ENCODE measurements at regions not wholly inside any gene's neighbourhood (a gene's known extent, or its start where the extent isn't known, plus 50 kb on each side); places are given as distances from the start of the nearest gene placed in this dataset.
A peak's percentile ranks its signal among the peaks of the same experiment; 100 is the strongest.
"Not testable (repeated sequence)": the region's sequence is repeated elsewhere in the genome, so short reads cannot be mapped to it uniquely, and the experiment has no call there.

GRCh38 chr1:157439302-157439954 is 112.9 kb downstream of the FCRL5 start:
- no peak overlapping the region for H3K4me3 ChIP-seq (ENCODE audit: low read length)
- no peak for DNase-seq (ENCODE audit: low read depth)
- no peak for TF ChIP-seq CTCF (conservative IDR thresholded peaks at IDR 0.05; ENCODE audit: low read depth, low read length)

GRCh38 chr1:157438613-157439012 is 113.7 kb downstream of the FCRL5 start:
- TF ChIP-seq CTCF (conservative IDR thresholded peaks at IDR 0.05; ENCODE audit: low read depth, low read length): no peak
- H3K4me3 ChIP-seq (ENCODE audit: low read length): no peak overlapping the region
- peak; percentile 28 for DNase-seq (ENCODE audit: low read depth)

GRCh38 chr1:157438146-157438545 is 114.2 kb downstream of the FCRL5 start:
- TF ChIP-seq CTCF (conservative IDR thresholded peaks at IDR 0.05; ENCODE audit: low read depth, low read length): no peak
- DNase-seq (ENCODE audit: low read depth): no peak
- H3K4me3 ChIP-seq (ENCODE audit: low read length): no peak overlapping the region

GRCh38 chr1:157437296-157437695 is 115.0 kb downstream of the FCRL5 start:
- DNase-seq (ENCODE audit: low read depth): no peak
- TF ChIP-seq CTCF (conservative IDR thresholded peaks at IDR 0.05; ENCODE audit: low read depth, low read length): no peak
- H3K4me3 ChIP-seq (ENCODE audit: low read length): no peak overlapping the region

GRCh38 chr1:157431751-157432150 is 120.6 kb downstream of the FCRL5 start:
- H3K4me3 ChIP-seq (ENCODE audit: low read length): no peak overlapping the region
- no peak for TF ChIP-seq CTCF (conservative IDR thresholded peaks at IDR 0.05; ENCODE audit: low read depth, low read length)
- no peak for DNase-seq (ENCODE audit: low read depth)

GRCh38 chr1:157429601-157430240 is 122.6 kb downstream of the FCRL5 start:
- H3K4me3 ChIP-seq (ENCODE audit: low read length): no peak overlapping the region
- no peak for TF ChIP-seq CTCF (conservative IDR thresholded peaks at IDR 0.05; ENCODE audit: low read depth, low read length)
- no peak for DNase-seq (ENCODE audit: low read depth)

- DNase-seq (ENCODE audit: low read depth); H3K4me3 ChIP-seq (ENCODE audit: low read length): not testable (repeated sequence)
Measured at GRCh38 chr1:157423764-157424163, 128.6 kb downstream of the FCRL5 start.

Data from retinal pigment epithelial cell (primary cell).